NCI-H2196 treated with DMSO at 0.1 percent for 48 hours (cell line): ENCODE measurements at regions not wholly inside any gene's neighbourhood (a gene's known extent, or its start where the extent isn't known, plus 50 kb on each side); places are given as distances from the start of the nearest gene placed in this dataset.
"Not testable (repeated sequence)": the region's sequence is repeated elsewhere in the genome, so short reads cannot be mapped to it uniquely, and the experiment has no call there.

Source experiments
- DNase-seq: peaks from one replicate; lab custom pipeline; 2025; ENCODE audit not compliant: unreplicated experiment; lab: John Stamatoyannopoulos, UW

DNA sequence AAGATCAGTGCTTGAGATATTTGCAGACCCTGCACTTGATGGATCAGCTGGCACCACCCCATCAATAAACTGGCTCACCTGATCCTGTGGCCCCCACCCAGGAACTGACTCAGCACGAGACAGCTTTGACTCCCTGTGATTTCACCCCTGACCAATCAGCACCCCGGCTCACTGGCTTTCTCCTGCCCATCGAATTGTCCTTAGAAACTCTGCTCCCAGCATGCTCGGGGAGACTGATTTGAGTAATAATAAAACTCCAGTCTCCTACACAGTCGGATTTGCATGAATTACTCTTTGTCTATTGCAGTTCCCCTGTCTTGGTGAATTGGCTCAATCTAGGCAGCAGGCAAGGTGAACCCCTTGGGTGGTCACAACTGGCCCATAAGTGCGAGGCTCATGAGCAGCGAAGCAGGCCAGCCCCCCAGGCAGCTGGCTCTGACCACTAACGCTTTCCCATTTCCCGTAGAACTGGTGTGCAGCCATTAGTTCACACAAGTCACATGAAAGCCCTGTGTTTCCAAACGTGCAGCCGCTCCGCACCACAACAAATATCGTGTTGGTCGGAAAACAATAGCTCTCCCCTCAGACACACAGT, 79.6 kb downstream of the RSPH3 start:
- DNase-seq: no peak

DNA sequence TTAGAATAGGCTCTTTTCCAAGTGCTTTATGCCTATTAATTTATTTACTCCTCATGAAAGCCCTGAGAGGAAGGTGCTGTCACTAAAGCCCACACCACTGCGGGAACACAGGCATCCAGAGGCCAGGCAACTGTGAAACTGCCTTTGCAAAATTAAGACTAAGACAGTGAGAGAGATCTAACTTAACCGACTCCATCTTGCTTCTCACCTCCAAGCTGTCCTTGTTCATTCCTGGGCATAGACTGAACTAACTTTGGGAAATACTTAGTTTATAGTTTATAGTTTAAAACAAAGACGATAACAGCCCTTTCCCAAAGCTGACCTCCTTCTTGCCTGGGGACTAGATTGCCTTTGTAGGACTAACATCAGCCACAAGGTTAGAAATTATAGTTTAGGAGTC, 80.1 kb downstream of the RSPH3 start:
- DNase-seq: no peak

DNA sequence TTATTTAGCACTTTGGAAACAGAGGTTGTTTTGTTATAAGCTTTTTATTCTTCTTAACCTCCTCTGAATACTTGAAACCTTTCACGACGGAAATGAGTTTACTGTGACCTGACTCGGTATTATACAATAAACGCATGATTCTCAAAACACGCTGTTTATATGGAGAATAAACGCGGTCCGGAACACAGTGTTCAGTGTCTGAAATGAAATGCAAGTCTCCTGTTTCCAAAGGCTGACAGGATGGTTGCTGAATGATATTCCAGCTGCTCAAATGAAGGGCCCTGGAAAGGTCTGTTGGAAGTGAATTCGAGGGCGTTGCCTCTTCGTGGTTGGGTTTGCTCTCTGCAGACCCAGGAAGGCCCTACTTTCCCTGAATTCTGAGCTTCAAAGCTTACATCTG, 83.4 kb downstream of the RSPH3 start:
- DNase-seq: no peak

DNA sequence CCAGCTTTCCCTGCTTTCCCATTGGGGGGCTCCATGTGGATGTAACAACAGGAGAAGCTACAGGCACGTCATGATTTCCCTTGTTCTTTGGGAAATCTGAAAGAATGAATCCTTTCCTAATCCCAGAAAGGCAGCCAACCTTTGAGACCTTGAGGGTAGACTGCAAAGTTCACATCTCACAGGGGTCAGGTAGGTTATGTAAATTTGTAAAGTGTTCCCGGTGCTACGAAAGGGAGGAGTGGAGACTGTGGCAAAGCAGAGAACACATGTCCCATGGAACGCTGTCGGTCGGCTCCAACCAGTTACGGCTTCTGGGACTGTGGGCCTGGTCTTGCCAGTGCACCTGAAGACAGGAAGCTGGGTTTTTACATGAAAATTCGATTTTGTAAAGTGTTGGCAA, 85.1 kb downstream of the RSPH3 start:
- no peak for DNase-seq

DNA sequence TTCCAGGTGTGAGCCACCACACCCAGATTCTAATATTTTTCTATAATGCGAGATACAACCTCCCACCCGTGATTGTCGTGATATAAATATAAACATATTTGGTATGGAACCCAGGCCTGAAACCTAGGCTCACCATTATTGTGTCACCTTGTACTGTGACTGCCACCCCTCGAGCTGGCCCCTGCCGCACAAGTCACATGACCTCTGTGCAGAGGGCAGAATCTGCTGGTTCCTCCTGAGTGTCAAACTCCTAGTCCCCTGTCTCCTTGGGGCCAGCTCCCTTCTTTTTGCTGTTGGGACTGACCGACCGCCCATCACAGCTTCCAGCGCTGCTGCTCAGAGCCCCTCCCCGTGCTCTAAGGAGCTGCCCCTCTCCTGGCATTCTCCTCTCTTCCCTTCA, 86.4 kb downstream of the RSPH3 start:
- no peak for DNase-seq

DNA sequence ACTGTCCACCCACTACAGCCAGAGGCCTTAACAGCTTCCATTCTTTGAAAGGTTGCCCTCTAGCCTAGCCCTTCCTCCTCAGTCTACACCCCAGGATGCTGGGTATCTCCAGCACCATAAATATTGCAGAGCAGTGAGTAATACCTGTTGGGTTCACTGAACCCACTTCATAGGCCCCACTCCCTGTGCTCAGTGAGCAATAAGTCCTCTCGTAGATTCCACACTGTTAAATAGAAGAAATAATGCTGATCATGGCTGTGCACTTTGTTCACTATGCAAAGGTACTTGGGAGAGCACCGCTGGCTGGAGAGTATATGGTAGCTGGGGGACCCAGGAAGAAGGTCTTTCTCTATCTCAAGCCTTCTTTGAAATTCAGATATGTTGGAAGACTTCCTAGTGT, 87.3 kb downstream of the RSPH3 start:
- DNase-seq: no peak

DNA sequence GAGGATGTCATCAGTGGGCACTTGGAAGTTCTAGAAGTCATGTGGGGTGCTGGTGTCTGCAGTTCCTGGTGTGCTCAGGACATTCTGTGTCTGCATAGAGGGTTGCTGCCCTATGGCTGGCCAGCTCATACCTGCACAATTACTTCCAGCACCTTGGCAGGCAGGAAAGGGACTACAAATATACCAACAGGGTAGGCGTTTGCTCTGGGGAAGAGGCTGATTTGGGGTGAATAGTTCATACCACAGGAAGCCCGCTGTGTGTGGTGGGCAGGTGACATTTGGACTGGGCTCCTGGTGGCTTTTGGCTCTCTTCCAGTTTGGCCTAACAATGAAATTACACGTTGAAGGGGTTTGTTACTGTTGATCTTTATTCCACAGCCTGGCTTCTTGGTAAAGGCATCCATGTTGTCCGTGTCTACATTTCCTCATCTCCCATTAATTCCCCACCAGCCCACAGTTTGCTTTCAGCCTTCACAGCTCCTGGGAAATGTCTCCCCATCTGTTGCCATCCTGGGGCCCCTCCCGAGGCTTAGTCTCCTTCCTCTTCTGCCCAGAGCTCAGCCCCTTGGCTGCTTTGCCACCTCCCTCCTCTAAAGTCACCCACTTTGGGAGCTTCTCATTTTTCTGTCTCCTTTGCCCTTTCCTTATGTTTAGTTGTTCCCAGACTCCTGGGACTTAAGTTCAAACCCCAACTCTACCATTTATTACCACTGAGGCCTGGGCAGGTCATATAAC, 88.1 kb downstream of the RSPH3 start:
- DNase-seq: no peak

DNA sequence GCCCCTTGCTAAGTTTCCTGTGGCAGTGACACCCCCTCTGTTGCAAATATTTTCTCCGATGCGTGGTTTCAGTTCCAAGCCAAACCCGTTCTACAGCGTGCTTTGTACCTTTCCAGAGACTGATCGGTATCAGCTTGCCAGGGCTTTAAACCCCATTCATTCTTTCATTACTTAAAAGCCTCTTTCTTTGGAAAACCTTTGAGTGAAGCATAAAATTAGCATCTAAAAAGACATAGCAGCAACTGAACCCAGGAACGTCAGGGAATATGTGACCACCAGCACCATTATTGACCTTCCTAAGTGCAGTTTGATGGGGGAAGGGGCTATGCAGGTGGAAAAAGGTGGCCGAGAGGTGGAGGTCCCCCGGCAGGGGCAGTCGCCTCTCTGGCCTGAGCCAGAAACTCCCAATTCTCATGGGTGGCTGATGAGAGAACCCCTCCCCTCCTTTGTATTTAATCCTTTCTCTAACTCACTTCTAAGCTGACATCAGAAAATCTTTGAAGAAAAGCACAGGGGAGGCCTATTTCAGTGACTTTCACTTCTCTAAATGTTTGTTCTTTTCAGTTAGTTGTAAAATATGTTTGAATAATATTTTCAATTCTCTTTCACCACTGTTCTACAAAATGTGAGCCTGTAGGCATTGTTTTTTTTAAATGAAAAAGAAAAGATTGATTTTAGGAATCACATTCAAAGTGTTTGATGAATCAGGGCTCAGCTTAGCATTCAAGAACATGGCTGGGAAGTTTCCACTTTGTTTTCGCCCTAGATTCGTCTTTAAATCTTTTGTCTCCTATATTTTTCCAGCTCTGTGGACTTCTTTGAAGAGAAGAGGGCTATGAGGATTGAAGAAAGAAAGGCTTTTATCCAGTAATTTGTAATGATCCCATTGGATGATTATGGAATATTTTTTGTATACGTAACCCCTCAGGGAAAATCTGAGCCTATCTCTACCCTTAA, 89.2 kb downstream of the RSPH3 start:
- DNase-seq: no peak

DNA sequence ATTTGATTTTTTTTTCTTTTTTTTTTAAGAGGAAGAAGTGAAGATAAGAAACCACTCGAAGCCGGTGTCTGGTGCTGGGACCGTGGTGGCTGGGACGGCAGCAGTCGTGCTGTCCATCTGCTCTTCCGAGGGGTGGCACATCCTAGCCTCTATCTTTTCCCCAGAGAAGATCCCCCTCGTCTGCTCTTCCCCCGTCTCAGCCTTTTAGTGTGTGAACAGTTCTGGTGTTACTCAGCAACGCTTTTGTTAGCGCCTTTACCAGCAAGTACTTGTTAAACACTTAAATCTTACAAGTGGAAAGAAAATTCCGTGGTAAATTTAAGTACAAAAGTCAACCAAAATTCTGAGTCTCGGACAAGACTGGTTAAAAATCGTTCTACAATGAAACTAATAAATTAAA, 90.1 kb downstream of the RSPH3 start:
- no peak for DNase-seq

DNA sequence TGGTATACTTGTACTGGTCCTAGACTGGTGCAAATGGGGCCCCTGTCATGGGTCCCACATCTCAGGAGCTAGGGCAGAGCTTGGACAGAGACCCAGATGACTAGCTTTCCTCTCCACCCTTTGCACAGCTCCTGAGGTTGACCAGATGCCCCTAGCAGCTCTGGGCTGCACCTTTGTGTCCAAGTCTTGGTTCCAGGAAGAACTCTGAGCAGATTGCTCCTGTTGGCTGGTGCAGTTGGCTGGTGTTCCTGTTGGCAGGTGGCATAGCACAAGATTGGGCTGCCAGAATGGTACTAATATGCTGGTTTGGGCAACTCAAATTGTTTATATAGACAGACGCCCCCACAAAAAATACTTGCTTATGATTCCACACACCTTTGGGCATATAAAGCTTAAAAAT, 89.4 kb upstream of the EZR start:
- no peak for DNase-seq

DNA sequence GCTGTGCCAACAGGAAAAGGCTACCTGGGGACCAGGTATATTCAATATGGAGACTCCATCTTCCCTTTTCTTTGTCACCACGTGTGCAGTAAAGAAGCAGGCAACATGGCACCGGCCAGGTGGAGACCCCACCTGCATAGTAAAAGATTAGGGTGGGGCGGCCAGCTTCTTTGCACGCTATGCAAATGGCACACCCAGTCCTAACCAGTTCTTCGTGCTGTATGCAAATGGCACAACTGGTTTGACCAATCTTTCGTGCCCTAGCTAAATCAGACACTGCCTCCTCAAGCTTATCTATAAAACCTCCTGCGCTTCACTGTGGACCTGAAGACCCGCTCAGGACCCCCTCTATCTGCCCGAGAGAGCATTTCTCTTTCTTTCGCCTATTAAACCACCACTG, 88.8 kb upstream of the EZR start:
- no peak for DNase-seq

DNA sequence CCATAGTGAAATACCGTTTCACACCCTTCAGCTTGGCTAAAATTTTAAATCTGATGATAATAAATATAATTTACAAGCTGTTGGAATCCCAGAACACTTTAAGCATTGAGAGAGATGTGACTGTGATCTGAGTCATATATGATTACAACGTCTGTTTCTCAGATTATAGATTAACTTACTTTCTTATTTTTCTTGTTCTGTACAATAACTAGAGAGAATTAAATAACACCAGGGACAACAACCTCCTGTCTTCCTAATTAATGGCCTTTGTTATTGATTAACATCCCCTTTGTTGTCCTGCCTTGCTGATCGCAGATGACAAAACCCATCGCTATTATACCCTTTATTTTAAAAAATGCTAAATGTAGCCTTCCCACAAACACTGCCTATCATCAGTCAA, 87.8 kb upstream of the EZR start:
- DNase-seq: no peak

DNA sequence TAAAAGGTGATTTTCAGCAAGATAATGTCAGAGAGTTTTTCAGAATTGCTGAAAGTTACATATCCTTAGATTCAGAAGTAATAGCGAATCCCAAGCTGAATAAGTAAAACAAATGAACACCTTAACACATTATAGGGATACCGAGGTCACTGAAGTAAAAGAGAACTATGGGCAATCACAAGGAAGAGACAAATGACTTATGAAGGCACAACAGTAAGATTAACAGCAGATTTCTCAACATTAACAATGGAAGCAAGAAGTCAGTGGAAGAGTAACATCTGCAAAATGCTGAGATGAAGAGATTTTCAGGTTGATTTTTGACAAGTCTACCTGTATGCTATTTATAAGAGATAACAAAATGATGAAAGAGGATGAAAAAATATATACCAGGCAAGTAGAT, 86.1 kb upstream of the EZR start:
- no peak for DNase-seq

DNA sequence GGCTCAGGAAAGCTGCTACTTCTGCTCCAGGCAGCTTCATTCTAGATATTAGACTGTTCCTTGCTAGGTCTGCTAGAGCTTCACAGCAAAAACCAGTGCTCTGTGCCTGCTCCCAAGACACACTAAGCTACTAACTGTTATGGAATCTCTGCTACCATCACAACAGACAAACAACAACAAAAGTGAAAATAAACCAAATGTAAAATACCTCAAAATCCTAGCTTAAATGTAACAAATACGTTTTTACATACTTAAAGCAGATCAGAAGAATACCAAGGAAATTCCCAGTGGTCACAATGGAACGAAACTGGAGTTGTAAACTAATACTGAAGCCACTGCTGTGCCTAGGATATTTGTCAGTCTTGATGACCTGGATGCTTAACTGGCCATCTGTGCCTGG, 84.6 kb upstream of the EZR start:
- DNase-seq: no peak

DNA sequence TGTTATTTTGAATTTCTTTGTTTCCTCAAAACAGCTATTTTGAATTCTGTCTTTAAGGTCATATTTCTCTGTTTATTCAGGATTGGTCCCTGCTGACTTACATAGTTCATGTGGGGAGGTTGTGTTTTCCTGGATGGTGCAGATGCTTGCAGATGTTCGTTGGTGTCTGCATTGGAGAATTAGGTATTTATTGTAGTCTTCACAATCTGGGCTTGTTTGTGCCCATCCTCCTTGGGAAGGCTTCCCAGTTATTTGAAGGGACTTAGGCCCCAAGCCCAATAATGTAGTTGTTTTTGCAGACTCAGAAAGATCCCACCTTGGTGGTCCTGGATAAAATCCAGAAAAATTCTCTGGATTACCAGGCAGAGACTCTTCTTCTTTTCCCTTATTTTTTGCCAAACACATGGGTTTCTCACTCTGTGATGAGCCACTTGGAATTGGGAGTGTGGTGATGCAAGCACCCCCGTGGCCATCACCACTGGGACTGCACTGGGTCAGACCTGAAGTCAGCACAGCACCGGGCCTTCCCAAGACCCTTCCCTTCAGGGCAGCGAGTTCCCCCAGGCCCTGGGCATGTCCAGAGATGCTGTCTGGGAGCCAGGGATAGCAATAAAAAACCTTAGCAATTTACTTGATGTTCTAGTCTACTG, 81.6 kb upstream of the EZR start:
- DNase-seq: no peak

DNA sequence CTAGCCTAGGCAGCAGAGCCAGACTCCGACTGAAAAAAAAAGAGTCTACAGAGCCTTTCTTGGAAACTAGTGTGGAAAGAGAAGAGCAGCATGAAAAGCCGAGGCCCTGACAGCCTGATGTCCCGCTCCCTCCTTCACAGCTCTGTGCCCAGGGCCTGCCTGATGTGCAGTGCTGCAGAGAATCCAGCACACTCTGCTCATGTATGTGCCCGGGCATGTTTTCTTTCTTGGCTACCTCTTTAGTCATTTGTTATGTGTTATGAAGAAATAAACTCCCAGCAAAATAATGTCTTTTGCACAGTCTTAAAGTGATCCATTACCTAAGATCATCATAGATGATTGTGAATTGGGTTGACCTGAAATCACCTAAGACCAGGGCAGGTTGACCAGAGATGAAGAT, 78.1 kb upstream of the EZR start:
- no peak for DNase-seq

DNA sequence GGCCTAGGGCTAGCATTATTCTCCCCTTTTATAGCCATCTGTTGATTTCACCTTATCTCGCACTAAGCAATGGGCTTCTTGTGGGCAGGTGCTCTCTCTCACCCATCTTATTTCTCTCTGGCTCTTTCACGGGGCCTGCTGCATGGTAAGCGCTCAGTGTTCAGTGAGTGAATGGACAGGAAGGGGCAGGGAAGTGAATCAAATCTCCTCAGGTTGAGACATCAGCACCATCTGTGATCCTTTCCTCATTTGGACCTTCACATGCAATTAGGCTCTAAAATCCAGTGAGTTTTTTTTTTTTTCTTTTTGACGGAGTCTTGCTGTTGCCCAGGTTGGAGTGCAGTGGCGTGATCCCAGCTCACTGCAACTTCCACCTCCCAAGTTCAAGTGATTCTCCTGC, 76.5 kb upstream of the EZR start:
- no peak for DNase-seq

DNA sequence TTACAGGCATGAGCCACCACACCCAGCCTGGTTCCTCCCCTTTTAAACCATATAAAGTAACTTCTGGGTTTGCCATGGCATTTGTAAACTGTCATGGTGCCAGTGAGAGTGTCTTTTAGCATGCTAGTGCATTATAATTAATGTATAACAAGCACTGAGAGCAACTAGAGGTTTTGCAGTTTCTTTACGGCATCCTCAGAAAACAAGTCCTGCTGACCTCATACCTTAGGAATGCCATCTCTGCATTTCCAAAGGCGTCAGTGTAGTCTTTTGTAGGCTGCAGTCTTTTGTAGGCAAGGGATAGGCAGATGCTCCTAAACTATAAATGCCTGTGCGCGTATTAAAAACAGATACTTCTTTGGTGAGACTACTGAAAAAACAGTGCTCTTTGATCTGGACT, 75.0 kb upstream of the EZR start:
- DNase-seq: no peak

DNA sequence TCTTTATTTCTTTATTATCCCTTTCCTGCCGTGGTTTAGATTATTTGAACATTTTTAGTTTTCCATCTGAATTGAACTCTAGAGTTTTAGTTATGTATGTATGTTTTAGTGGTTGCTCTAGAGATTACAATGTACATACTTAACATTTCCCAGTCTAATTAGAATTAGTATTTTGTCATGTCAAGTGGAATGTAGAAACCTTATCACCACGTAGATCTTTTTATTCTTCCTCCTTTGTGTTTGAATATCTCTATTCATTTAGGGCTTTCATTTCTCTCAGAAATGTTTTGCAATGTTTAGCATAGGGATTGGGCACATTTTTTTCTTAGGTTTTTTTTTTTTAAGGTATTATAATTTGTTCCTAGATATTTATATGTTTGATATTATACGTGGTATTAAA, 73.1 kb upstream of the EZR start:
- DNase-seq: no peak

DNA sequence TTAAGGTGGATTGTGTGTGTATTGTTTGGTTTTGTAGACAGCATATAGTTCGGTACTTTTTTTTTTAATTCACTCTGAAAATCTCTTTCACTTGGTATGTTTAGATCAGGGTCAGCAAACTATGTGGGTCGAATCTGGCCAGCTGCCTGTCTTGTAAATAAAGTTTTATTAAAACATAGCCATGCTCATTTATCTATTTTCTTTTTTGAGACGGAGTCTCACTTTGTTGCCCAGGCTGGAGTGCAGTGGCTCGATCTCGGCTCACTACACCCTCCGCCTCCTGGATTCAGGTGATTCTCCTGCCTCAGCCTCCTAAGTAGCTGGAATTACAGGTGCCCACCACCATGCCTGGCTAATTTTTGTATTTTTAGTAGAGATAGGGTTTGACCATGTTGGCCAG, 72.4 kb upstream of the EZR start:
- DNase-seq: not testable (repeated sequence)

DNA sequence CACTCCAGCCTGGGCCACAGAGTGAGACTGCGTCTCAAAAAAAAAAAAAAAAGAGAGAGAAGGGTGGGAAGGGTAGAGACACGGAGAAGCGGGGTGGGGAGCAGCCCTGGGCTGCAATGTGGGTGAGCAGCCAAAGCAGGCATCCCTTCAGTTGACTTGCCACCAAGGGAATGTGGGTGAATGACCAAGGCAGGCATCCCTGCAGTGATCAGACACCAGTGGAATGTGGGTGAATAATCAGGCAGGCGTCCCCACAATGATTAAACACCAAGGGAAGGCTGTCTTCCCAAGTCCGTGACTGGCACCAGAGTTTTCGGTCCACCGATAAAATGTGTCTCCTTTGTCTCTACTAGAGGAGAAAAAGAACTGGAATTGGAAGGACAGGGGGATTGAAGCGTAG, 69.0 kb upstream of the EZR start:
- not testable (repeated sequence) for DNase-seq
